ENCODE measurements at regions not wholly inside any gene's neighbourhood (a gene's known extent, or its start where the extent isn't known, plus 50 kb on each side); places are given as distances from the start of the nearest gene placed in this dataset.

DNA sequence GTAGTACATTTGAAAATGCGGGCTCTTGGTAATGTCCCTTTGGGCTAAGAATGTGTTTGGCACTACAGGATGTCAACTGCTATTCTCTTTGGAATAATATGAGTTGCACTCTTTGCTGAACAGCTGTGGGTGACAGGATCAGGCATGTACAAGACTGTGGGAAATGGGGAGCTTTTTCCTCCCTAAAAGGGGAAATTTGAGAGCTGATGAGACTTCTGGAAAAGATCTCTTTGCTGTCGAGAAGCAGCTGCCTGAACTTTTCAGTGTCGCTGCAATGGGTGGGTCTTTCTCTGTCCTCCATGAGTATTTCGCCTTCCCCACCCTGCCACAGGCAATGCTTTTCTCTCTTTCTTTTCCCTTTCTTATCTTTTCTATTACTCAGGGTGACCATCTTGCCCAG is 762.2 kb upstream of the GCFC2 start:
- DNase-seq (ENCODE audit: missing footprints) (no peak), ATAC-seq (no peak)
- intact Hi-C loops (cut with DNase I) = no loop called here

DNA sequence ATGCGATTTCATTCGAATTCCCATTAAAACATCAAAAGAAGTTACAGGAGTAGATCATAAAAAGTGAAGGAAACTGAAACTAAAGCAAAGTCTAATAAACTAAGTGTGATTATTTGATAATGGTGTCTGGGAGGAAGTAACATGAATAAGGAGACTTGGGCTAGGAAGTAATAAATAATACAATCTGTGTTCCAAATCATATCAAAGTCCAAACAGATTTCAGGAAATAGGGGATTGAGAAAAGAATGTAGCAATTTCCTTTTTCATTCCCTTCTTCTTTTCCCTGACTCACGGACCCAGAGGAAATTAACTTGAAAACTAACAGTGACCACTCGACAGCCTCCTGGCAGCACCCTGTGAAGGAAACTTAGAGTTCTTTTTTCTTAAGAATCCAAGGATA is 758.4 kb upstream of the GCFC2 start:
- no peak for DNase-seq (ENCODE audit: missing footprints)
- ATAC-seq = no peak
- intact Hi-C loops (cut with DNase I) = no loop called here

DNA sequence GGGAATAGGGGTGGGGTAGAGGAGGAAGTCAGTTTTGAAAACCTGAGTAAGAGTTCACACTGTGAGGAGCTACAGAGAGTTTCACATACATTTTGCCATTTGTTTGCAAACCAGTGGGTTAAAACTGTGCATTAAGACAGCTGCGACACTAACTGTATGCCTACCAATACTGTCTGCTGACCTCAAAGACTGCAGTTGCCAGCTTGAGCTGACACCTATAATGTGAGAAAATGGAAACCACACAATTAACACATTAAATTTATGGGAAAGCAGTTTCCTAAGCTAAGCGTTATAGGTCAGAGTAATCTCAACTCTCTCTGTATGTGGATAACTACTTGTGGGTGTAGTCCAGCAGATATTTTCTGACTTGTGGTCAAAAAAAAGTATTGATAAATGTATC is 756.6 kb upstream of the GCFC2 start:
- ATAC-seq = no peak
- DNase-seq (ENCODE audit: missing footprints) = no peak
- intact Hi-C loops (cut with DNase I) = no loop called here

DNA sequence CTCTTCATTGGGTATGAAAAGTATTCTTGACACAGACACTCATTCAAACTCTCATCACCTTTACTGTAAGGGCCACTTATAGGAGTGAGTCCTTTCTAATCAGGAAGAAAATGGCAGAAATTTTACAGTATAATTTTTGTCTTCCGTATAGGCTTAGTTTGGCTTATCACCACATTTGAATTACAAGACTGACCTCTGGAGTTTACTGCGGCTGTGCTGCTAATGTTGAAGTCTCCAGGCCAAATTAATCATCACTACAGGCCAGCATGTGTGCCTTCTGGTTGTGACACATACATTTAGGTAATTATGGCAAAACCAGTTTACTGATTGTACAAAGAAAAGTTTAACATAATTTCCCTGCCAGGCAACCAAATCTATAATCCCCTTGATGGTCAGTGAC is 753.6 kb upstream of the GCFC2 start:
- DNase-seq (ENCODE audit: missing footprints) = no peak
- intact Hi-C loops (cut with DNase I) = no loop called here
- ATAC-seq = no peak

DNA sequence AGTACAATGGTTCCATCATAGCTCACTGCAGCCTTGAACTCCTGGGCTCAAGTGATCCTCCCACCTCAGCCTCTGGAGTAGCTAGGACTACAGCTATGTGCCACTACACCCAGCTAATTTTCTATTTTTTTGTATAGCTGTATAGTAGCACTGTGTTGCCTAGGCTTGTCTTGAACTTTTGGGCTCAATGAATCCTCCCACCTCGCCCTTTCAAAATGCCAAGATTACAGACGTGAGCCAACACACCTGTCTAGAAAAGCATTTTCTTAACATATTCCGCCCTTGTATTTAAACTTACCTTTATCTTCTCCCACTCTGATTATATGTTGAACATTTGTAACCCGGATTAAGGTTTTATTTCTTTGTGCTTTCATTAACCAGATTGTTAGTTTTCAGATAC is 750.7 kb upstream of the GCFC2 start:
- no peak for ATAC-seq
- no peak for DNase-seq (ENCODE audit: missing footprints)
- intact Hi-C loops (cut with DNase I) = no loop called here

DNA sequence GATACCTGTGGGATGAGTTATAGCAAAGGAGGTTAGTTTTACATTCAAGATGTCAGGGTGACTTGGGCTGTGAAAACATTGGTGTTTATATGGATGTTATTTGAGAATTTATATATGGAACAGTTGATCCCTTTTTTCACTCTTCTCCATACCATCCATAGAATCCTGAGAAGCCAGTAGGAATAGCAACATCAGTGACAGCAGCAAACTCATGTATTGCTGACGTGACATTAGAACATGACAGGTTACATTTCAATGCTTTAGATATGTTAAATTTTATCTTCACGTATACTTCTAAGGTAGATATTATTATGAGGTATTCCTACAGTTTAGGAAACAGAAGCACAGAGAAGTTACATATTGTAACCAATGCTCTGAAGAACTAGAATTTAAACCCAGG is 745.2 kb upstream of the GCFC2 start:
- no peak for DNase-seq (ENCODE audit: missing footprints)
- intact Hi-C loops (cut with DNase I) = no loop called here
- no peak for ATAC-seq

DNA sequence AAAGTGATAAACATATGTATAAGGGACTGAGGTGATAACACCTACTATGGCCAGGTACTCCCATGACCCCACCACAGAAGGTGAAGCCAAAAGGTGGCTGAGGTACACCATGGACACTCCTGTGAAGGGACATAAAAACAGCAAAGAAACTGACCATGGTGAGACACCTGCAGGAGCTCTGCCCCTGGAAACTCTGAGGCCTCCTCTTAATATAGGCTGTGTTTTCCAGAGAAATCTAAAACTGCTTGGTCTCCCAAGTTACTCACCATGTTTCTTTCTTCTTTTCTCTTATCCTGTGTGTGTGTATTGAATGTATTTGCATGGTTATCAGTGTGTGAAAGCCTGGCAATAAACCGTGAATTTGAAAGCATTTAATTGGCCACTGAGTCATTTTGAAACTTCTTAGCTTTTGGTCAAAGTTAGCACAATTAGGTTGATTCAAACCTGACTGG is 739.3 kb upstream of the GCFC2 start:
- intact Hi-C loops (cut with DNase I) = no loop called here
- DNase-seq (ENCODE audit: missing footprints) = no peak
- ATAC-seq = no peak

DNA sequence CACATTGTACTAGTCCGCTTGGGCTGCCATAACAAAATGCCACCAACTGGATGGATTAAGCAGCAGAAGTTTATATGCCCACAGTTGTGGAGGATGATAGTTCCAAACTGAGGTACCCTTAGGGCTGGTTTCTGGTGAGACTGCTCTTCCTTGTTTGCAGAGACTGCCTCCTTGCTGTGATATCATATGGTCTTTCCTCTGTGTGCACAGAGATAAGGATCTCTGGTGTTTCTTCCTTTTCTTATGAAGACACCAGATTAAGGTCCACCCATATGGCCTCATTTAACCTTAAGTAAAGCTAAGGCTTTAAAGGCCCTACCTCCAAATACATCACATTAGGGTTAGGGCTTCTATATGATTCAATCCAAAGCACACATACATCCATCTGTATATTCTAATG is 738.2 kb upstream of the GCFC2 start:
- DNase-seq (ENCODE audit: missing footprints) (no peak), ATAC-seq (no peak)
- intact Hi-C loops (cut with DNase I) = no loop called here

DNA sequence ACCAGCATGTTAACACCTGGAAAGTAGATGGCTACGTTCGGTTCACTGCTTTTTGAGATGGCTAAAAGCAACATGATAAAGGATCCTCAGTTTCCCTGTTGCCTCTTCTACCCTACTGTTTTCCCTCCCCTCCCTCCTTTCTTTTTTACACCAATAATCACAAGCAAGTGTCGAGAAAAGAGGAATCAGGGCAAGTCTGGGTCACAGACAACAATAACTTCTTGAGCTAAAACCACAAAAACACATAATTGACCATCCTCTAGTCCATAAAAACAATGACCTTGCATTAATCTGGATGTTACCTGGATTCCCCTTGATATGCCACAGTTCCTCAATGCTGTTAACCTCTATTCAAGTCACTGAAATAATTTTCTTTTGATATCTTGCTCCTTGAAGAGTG is 736.6 kb upstream of the GCFC2 start:
- intact Hi-C loops (cut with DNase I) = no loop called here
- no peak for DNase-seq (ENCODE audit: missing footprints)
- ATAC-seq = no peak

DNA sequence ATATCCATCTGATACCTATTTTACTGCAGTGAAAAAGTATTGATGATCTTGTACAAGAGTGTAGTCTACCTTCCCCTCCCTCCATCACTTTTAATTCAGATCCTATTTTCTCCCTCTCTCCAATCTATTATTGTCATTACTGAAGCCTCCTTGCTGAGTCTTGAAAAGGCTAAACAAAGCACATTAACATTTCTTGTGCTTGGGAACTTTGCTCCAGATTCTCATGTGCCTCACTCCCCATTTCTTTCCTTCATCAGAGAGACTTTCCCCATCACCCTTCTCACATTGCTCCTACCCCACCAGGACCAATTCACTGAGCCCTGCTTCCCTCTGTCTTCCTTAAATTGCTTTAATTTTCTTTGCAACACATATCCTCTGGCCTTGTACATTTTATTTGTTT is 736.2 kb upstream of the GCFC2 start:
- DNase-seq (ENCODE audit: missing footprints) (no peak), ATAC-seq (no peak)
- intact Hi-C loops (cut with DNase I) = no loop called here

DNA sequence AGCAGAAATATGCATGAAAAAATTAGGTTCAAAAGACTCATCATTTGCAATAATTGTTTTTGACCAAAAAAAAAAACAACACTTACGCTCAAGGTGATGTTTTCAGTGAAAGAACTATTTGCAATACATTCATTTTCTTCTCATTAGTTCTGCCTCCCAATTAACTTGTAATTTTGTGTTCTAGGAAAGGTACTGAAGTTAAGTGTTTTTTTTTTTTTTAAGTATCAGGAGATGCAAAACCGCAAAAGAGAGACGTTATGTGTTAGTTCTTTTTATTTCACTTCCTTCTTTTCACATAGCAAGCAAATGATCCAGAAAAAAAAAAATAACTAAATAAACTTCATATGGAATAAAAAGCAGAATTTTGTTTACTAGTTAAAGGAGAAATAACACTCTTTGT is 735.2 kb upstream of the GCFC2 start:
- intact Hi-C loops (cut with DNase I) = no loop called here
- ATAC-seq = no peak
- DNase-seq (ENCODE audit: missing footprints) = no peak

DNA sequence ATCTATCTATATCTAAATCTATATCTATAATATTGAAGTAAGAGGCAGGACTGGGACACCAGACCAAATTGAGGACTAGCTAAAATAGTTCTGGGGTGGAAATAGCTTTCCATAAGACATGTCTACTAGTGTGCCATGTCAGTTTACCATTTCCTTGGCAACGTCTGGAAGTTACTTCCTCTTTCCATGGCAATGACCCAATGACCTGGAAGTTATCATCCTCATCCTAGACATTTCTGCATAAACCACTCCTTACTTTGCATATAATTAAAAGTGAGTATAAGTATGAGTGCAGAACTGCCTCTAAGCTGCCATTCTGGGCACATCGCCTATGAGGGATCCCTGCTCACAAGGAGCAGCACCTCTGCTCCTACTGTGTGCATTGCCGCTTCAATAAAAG is 734.0 kb upstream of the GCFC2 start:
- ATAC-seq = no peak
- intact Hi-C loops (cut with DNase I) = no loop called here
- no peak for DNase-seq (ENCODE audit: missing footprints)

DNA sequence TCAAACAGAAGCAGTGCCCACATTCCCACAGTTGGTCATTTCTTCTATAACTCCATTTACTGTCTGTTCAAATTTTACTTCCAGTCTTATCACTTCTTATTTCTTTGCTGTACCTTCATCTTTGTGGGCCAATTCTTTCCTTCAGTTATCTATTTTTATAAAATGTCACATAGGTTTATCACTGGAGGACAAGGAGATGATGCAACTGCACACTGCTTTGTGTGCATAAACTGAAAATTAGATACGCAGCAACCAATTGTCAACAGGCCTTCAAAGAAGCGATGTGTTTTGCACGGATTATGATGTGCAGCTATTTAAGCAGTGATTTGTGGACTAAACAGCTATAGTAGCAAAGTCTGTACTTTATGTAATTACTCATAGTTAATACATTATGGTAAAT is 726.8 kb upstream of the GCFC2 start:
- no peak for ATAC-seq
- intact Hi-C loops (cut with DNase I) = no loop called here
- no peak for DNase-seq (ENCODE audit: missing footprints)

DNA sequence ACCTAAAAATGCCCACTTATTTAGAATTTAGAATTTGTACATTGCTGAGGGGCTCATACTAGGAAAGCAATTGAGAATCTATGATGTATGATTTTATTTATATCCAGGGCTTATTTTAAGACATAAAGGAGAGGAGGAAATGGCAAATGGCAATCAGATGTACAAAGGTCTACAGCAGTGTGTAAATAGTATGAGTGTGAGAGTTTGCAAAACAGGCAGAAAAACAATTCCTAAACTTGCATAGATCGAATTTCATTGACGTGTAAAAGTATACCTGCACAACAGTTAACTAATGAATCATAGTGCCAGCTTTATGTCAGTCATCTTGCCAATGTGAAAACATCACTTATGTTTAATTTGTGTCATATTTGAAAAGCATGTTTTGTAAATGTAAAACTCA is 718.7 kb upstream of the GCFC2 start:
- ATAC-seq = no peak
- intact Hi-C loops (cut with DNase I) = no loop called here
- no peak for DNase-seq (ENCODE audit: missing footprints)

DNA sequence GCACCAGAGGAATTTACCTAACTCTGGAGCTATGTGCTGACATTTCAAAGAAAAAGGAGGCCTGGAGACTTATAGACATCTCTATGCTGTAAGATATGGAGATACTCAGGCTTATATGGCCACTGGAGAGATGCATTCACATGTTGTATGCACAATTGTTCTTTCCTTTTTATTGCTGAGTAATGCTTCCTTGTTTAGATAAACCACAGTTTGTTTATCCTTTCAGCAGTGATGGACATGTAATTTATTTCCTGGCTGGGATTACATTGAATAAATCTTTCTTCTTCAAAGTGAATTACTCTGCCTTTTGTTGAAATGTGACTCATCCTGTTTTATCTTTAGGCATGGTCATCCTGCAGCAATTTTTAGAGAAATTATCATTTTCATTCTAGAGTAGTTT is 716.7 kb upstream of the GCFC2 start:
- ATAC-seq (no peak), DNase-seq (ENCODE audit: missing footprints) (no peak)
- intact Hi-C loops (cut with DNase I) = no loop called here

DNA sequence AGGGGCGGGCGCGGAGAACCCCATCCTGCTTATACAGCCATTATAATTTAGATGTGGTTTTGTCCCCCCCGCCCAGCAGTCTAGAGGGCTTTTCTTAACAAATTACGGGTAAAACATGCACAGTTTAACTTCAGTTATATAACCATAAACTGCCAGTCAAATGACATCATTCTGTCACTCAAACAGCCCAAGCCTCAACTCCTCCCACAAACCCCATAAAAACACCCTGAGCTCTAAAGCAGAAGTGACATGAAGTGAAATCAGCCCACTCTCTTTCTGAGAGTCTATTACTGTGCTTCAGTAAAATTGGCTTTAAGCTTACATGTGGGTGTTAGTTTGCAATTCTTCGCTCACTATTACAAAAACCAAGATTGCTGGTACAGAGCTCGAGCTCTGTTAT is 705.1 kb upstream of the GCFC2 start:
- intact Hi-C loops (cut with DNase I) = no loop called here
- ATAC-seq (no peak), DNase-seq (ENCODE audit: missing footprints) (no peak)

DNA sequence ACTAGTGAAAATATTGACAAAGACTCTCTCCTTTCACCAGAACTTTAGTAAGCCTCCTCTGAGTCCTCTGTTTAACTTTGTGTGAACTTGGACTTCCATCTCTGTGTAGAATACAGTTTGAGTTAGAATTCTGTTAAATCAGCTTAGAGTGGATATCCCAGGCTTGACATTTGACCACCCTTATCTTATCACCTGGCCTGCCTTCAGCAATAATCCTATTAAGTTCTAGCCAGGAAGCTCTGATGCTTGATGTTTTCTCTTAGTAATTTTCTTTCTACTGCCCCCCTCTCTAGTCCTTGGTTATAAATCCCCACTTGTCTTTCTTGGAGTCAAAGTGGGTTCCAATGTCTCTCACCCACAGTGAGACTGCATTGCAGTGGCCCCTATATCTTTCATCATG is 702.7 kb upstream of the GCFC2 start:
- intact Hi-C loops (cut with DNase I) = no loop called here
- ATAC-seq = no peak
- DNase-seq (ENCODE audit: missing footprints) = no peak

DNA sequence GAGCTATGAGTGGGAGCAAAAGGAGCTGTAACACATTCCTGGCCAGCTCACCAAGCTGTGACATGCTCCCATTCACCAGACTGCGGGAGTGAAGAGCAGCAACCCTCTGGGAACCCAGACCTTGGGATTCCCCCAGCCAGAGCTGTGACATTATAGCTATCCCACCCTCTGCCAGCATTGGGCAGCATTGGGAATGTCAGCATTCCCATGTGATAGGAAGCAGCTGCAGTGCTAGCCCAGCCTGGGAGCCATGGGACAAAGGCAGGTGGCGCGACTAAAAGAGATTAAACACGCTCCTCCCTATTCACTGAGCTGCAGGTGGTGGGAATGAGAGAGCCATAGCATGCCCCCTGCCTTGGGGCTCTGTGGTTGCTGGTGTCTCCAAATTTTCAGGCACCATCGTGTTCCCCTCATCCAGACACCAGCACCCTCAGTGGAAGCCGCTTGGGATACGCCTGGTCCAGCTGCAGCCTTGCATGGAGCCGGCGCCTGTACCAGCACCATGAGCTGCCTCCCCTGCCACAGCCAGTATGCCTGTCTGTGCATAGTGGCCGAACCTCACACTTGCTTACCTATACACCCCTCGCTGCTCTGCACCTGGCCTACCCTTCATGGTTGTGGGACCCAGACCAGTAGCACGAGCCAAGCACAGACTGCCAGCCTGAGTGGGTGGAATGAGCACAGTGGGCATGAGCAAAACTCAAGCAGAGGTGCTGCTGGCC is 695.6 kb upstream of the GCFC2 start:
- DNase-seq (ENCODE audit: missing footprints) (peak; percentile 8), ATAC-seq (no peak)
- intact Hi-C loops (cut with DNase I) = no loop called here

DNA sequence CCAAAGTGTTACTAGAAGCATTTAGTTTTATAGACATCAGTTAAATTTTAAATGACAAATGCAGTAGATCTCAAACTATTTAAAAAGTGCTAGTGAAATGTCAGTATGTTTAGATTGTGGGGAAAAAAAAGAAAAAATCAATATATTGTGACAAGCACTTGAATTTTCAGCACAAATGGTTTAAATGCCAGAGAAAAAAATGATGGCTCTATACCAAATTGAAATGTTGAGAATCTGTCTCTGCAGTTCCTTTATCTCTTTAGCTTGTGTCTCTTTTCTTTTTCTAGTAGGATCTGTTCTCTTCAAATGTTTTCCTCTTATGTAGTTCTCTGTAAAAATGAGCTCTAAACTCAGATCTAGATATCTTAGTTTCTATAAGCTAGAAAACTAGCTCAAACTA is 682.6 kb upstream of the GCFC2 start:
- intact Hi-C loops (cut with DNase I) = no loop called here
- DNase-seq (ENCODE audit: missing footprints) (no peak), ATAC-seq (no peak)

DNA sequence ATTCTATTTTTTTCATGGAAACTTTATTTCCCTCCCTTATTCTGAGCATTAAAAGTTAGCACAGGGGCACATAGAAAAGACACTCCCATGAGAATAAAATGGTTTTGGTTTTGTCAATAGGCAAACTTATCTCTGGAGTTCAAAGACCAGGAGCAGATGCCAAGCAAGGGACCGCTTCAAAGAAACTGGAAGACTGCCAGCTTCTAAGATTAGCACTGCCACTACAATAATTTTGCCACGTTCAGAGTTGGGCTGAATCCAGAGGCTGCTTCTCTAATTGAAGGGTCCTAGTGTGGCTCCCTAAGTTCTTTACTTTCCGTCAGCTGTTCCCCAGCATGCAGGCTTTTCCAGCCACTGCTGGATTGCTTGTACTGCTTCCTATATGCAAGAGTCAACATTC is 681.0 kb upstream of the GCFC2 start:
- intact Hi-C loops (cut with DNase I) = no loop called here
- ATAC-seq = no peak
- DNase-seq (ENCODE audit: missing footprints) = no peak

DNA sequence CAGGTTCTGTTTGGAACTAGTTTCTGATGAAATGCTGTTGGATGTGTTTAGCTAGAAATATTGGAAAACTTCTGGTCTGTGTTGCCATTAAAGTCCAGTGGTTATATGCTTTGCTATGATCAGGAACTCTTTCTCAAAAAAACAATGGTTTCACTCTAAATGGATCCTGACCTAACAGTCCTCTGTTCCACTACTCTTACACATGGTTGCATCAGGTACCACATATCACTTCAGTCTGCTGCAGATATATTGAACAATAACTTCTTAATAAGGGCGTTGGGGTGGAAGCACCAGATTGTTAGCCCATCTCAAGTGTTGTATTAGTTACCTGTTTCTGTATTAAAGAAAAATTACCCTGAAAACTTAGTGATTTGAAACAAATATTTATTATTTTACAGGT is 676.6 kb upstream of the GCFC2 start:
- ATAC-seq (no peak), DNase-seq (ENCODE audit: missing footprints) (no peak)
- intact Hi-C loops (cut with DNase I) = no loop called here

DNA sequence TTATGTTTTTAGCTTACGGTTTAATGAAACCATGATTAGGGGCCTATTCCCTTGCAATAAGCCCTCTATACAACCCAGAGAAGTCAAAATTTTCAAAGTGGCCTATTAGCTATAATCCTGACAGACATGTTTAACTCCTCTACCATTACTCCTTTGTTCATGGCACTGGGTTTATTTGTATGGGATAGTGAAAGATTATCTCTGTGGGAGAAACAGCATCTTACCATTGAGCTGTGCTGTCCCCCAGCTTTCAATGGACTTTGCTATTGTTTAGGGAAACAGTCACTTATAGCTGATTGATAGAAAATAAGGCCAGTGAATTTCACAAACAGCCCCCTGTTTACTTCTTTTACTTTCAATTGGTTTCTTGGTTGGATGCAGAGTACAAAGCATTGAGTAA is 675.2 kb upstream of the GCFC2 start:
- ATAC-seq (no peak), DNase-seq (ENCODE audit: missing footprints) (no peak)
- intact Hi-C loops (cut with DNase I) = no loop called here

Data from Right ventricle myocardium inferior (tissue), 1 donor.